ENCODE measurements at regions not wholly inside any gene's neighbourhood (a gene's known extent, or its start where the extent isn't known, plus 50 kb on each side); places are given as distances from the start of the nearest gene placed in this dataset.

DNA sequence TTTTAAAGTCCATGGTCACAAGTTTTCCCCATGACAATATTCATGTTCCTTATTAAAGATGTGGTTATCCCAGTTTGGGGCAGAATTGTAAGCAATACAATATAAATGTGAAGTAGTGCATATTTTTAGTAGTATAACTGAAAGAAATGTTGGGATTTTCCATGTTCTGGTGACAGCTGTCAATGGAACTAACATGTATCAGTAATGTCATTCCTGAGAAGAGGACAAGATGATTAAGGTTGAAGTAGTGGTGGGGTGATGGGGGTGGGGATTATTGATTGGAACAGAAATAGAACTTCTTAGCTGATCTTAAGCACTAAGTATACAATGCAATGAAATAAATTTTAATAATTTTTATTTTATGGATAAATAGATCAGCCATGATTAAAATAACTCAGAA, 81.6 kb downstream of the PDHA2 start:
- H3K9me3 ChIP-seq = no peaks in the 10 kb centered on the region
- Mint-ChIP-seq H3K4me1 (ENCODE audit: low read depth, unreplicated experiment) (no peaks in the 10 kb centered on the region), H3K36me3 (ENCODE audit: insufficient read depth, unreplicated experiment) (no peaks in the 10 kb centered on the region), H3K27ac (ENCODE audit: unreplicated experiment) (no peak overlapping the region), H3K27me3 (ENCODE audit: insufficient read depth, unreplicated experiment) (no peaks in the 10 kb centered on the region), H3K9me3 (ENCODE audit: unreplicated experiment) (peaks cover 13% of the 10 kb centered on the region), H3K4me3 (ENCODE audit: unreplicated experiment) (no peak overlapping the region)
- no TSS peak for BruUV-seq (replicated peaks)
- no peaks in the 10 kb centered on the region for H3K36me3 ChIP-seq (ENCODE audit: control insufficient read depth, insufficient read depth, low read length)
- ChIA-PET CTCF (no interaction called here), POLR2A (no interaction called here)
- no peak for DNase-seq
- TF ChIP-seq, protein P1, sequence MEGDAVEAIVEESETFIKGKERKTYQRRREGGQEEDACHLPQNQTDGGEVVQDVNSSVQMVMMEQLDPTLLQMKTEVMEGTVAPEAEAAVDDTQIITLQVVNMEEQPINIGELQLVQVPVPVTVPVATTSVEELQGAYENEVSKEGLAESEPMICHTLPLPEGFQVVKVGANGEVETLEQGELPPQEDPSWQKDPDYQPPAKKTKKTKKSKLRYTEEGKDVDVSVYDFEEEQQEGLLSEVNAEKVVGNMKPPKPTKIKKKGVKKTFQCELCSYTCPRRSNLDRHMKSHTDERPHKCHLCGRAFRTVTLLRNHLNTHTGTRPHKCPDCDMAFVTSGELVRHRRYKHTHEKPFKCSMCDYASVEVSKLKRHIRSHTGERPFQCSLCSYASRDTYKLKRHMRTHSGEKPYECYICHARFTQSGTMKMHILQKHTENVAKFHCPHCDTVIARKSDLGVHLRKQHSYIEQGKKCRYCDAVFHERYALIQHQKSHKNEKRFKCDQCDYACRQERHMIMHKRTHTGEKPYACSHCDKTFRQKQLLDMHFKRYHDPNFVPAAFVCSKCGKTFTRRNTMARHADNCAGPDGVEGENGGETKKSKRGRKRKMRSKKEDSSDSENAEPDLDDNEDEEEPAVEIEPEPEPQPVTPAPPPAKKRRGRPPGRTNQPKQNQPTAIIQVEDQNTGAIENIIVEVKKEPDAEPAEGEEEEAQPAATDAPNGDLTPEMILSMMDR (IDR thresholded peaks at IDR 0.05; ENCODE audit: insufficient read depth in 1 of 2, low read depth in 1 of 2, low read length in 1 of 2, severe bottlenecking in 1 of 2, unreplicated experiment in 1 of 2) = no peak
- no peaks in the 10 kb centered on the region for H3K27me3 ChIP-seq (replicated peaks; ENCODE audit: control insufficient read depth, insufficient read depth, low read length)
- H3K4me3 ChIP-seq (ENCODE audit: low read depth, low read length) = no peak overlapping the region
- intact Hi-C loops (cut with micrococcal nuclease; ENCODE audit: unreplicated experiment) = no loop called here
- no peaks in the 10 kb centered on the region for H3K4me1 ChIP-seq

DNA sequence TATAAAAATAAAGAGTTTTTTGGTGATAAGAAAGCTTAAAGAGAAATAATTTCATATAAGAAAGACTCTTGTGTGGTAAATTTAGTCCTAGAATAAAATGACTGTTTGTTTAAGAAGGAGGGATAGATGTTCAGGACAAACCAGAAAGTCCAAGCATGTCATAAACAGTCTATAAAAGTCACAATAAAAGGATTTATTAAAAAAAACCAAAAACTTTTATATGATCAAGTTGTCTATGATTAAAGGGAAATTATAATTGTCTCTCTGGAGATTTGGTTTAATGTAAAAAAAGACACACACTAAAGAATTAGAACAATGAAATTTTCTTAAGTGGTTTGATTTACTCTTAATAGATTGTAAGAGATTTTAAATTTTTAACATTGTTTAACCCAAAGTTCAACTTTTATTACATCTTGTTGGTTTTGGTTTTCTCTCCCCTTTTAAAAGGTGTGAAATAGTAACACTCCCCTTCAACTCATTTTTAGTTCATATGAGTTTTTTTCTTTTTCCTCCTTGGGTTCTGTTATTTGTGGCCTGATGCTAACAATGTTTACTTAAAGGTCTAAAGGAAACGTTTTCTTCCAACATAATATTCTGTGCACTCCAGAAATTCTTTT, 89.7 kb downstream of the PDHA2 start:
- ChIA-PET CTCF (no interaction called here), POLR2A (no interaction called here)
- Mint-ChIP-seq H3K4me1 (ENCODE audit: low read depth, unreplicated experiment) (no peaks in the 10 kb centered on the region), H3K9me3 (ENCODE audit: unreplicated experiment) (peaks cover 28% of the 10 kb centered on the region), H3K36me3 (ENCODE audit: insufficient read depth, unreplicated experiment) (no peaks in the 10 kb centered on the region), H3K4me3 (ENCODE audit: unreplicated experiment) (no peak overlapping the region), H3K27me3 (ENCODE audit: insufficient read depth, unreplicated experiment) (peaks cover 3% of the 10 kb centered on the region), H3K27ac (ENCODE audit: unreplicated experiment) (no peak overlapping the region)
- intact Hi-C loops (cut with micrococcal nuclease; ENCODE audit: unreplicated experiment) = no loop called here
- Histone ChIP-seq H3K4me1 (no peaks in the 10 kb centered on the region), H3K9me3 (peaks cover 12% of the 10 kb centered on the region; the same call in 1 of the 2 replicates), H3K27me3 (replicated peaks; ENCODE audit: control insufficient read depth, insufficient read depth, low read length) (no peaks in the 10 kb centered on the region), H3K4me3 (ENCODE audit: low read depth, low read length) (no peak overlapping the region), H3K36me3 (ENCODE audit: control insufficient read depth, insufficient read depth, low read length) (no peaks in the 10 kb centered on the region)
- BruUV-seq (replicated peaks) = no TSS peak
- DNase-seq = no peak
- TF ChIP-seq, protein P1 (IDR thresholded peaks at IDR 0.05; ENCODE audit: insufficient read depth in 1 of 2, low read depth in 1 of 2, low read length in 1 of 2, severe bottlenecking in 1 of 2, unreplicated experiment in 1 of 2) = no peak

- BruUV-seq (replicated peaks) = no TSS peak
- ChIA-PET CTCF (no interaction called here), POLR2A (no interaction called here)
Observed at GRCh38 chr4:95939141-95939540, 99.2 kb downstream of the PDHA2 start.

More at GRCh38 chr4:95939141-95939540, 99.2 kb downstream of the PDHA2 start:
- no peaks in the 10 kb centered on the region for H3K27me3 ChIP-seq (replicated peaks; ENCODE audit: control insufficient read depth, insufficient read depth, low read length)
- Mint-ChIP-seq H3K27me3 (ENCODE audit: insufficient read depth, unreplicated experiment) (no peaks in the 10 kb centered on the region), H3K4me3 (ENCODE audit: unreplicated experiment) (no peak overlapping the region), H3K4me1 (ENCODE audit: low read depth, unreplicated experiment) (no peaks in the 10 kb centered on the region), H3K27ac (ENCODE audit: unreplicated experiment) (no peak overlapping the region), H3K36me3 (ENCODE audit: insufficient read depth, unreplicated experiment) (no peaks in the 10 kb centered on the region), H3K9me3 (ENCODE audit: unreplicated experiment) (no peaks in the 10 kb centered on the region)
- H3K4me3 ChIP-seq (ENCODE audit: low read depth, low read length) = no peak overlapping the region
- no peak for DNase-seq
- H3K9me3 ChIP-seq = no peaks in the 10 kb centered on the region
- no peaks in the 10 kb centered on the region for H3K4me1 ChIP-seq
- intact Hi-C loops (cut with micrococcal nuclease; ENCODE audit: unreplicated experiment) = no loop called here
- H3K36me3 ChIP-seq (ENCODE audit: control insufficient read depth, insufficient read depth, low read length) = no peaks in the 10 kb centered on the region
- TF ChIP-seq, protein P1 (IDR thresholded peaks at IDR 0.05; ENCODE audit: insufficient read depth in 1 of 2, low read depth in 1 of 2, low read length in 1 of 2, severe bottlenecking in 1 of 2, unreplicated experiment in 1 of 2) = no peak
